ENCODE measurements at regions not wholly inside any gene's neighbourhood (a gene's known extent, or its start where the extent isn't known, plus 50 kb on each side); places are given as distances from the start of the nearest gene placed in this dataset.
A peak's percentile ranks its signal among the peaks of the same experiment; 100 is the strongest.

DNA sequence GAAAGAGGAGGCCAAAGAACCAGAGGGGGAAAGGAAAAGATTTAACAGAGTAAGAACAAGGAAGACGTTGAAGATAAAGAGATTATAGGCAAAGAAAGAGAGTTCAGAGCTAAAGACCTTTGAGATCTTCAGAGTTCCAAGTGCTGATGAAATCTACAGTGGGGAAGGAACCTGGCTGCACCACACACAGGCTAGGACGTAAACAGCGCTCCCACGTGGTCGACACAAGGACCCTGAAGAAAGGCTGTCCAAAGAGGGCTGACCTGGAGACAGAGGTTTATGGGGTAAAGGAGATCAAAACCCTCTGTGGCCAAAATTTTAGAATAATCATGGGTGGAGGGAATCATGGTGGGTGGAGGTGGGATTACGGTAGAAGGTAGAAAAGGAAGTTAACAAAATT, 121.6 kb downstream of the PMP22 start:
- peak in 2 of 3 experiments; percentile 41; a peak in 2 of 6 replicates for TF ChIP-seq CTCF (IDR thresholded peaks at IDR 0.05 in 2 of 3, conservative IDR thresholded peaks at IDR 0.05 in 1 of 3; ENCODE audit: insufficient read depth in 2 of 3, low read depth in 1 of 3, low read length in 3 of 3)
- TF ChIP-seq POLR3A (IDR thresholded peaks at IDR 0.05; ENCODE audit: borderline replicate concordance, extremely low read depth, insufficient read depth, insufficient read length), result no peak
- no peak for TF ChIP-seq ZNF274 (IDR thresholded peaks at IDR 0.05; ENCODE audit: borderline replicate concordance, low read depth, low read length)
